ENCODE measurements at regions not wholly inside any gene's neighbourhood (a gene's known extent, or its start where the extent isn't known, plus 50 kb on each side); places are given as distances from the start of the nearest gene placed in this dataset.

- TF ChIP-seq EZH2phosphoT487 (IDR thresholded peaks at IDR 0.05; ENCODE audit: unreplicated experiment) (no peak), STAT1 (IDR thresholded peaks at IDR 0.05; ENCODE audit: unreplicated experiment) (no peak), CTCF (conservative IDR thresholded peaks at IDR 0.05; ENCODE audit: low read depth in 2 of 2) (no peak), JUNB (IDR thresholded peaks at IDR 0.05; ENCODE audit: unreplicated experiment) (no peak), CREB1 (CRISPR knock-in tag; IDR thresholded peaks at IDR 0.05; ENCODE audit: low read depth) (no peak), ETS1 (IDR thresholded peaks at IDR 0.05) (no peak), NANOG (IDR thresholded peaks at IDR 0.05; ENCODE audit: borderline replicate concordance) (no peak), POLR2AphosphoS5 (IDR thresholded peaks at IDR 0.05; ENCODE audit: low read depth) (no peak), ZNF331 (CRISPR knock-in tag; IDR thresholded peaks at IDR 0.05; ENCODE audit: low read depth) (no peak), ZNF462 (CRISPR knock-in tag; IDR thresholded peaks at IDR 0.05) (no peak), ZNF114 (CRISPR knock-in tag; IDR thresholded peaks at IDR 0.05) (no peak)
- ATAC-seq (no peak), DNase-seq (ENCODE audit: low spot score) (no peak)
- no peaks in the 10 kb centered on the region for H3K79me2 ChIP-seq (replicated peaks; ENCODE audit: insufficient read depth)
- no peak overlapping the region for H3K4me2 ChIP-seq
- H3K4me3 ChIP-seq: no peak overlapping the region
- no peaks in the 10 kb centered on the region for H3F3A ChIP-seq (replicated peaks; ENCODE audit: low read depth)
- H4K20me1 ChIP-seq (replicated peaks; ENCODE audit: insufficient read depth): no peaks in the 10 kb centered on the region
- Mint-ChIP-seq H3K27ac (no peak overlapping the region), H3K27me3 (ENCODE audit: insufficient read depth, low read depth, poor library complexity) (no peaks in the 10 kb centered on the region), H3K4me3 (no peak overlapping the region), H3K9me3 (peaks cover 13% of the 10 kb centered on the region), H3K36me3 (ENCODE audit: low read depth) (0 out of 3 replicates have a peak, but pooled peaks cover 3% of the 10 kb centered on the region), H3K4me1 (no peaks in the 10 kb centered on the region)
- peaks cover 6% of the 10 kb centered on the region; the same call in 1 of the 2 replicates for H3K9me2 ChIP-seq (ENCODE audit: insufficient read depth)
- no peak overlapping the region for H3K27ac ChIP-seq (ENCODE audit: low read depth)
- H2AFZ ChIP-seq: no peak overlapping the region
- H3K4me1 ChIP-seq (ENCODE audit: insufficient read depth): no peaks in the 10 kb centered on the region
- no peaks in the 10 kb centered on the region for H3K27me3 ChIP-seq (ENCODE audit: insufficient read depth)
- H3K36me3 ChIP-seq (ENCODE audit: insufficient read depth): no peaks in the 10 kb centered on the region; the same call in 1 of the 2 replicates
Measured at GRCh38 chr3:159339131-159339530, 537.3 kb downstream of the MFSD1 start.
